ENCODE measurements at regions not wholly inside any gene's neighbourhood (a gene's known extent, or its start where the extent isn't known, plus 50 kb on each side); places are given as distances from the start of the nearest gene placed in this dataset.

- Histone ChIP-seq H3K9me3 (replicated peaks) (no peaks in the 10 kb centered on the region), H3K27me3 (ENCODE audit: low read depth) (no peaks in the 10 kb centered on the region), H3K36me3 (no peaks in the 10 kb centered on the region), H3K4me1 (peaks cover 4% of the 10 kb centered on the region), H3K4me3 (no peak overlapping the region), H3K27ac (replicated peaks) (no peak overlapping the region)
- intact Hi-C loops (cut with micrococcal nuclease), result no loop called here
- TF ChIP-seq, protein P1, sequence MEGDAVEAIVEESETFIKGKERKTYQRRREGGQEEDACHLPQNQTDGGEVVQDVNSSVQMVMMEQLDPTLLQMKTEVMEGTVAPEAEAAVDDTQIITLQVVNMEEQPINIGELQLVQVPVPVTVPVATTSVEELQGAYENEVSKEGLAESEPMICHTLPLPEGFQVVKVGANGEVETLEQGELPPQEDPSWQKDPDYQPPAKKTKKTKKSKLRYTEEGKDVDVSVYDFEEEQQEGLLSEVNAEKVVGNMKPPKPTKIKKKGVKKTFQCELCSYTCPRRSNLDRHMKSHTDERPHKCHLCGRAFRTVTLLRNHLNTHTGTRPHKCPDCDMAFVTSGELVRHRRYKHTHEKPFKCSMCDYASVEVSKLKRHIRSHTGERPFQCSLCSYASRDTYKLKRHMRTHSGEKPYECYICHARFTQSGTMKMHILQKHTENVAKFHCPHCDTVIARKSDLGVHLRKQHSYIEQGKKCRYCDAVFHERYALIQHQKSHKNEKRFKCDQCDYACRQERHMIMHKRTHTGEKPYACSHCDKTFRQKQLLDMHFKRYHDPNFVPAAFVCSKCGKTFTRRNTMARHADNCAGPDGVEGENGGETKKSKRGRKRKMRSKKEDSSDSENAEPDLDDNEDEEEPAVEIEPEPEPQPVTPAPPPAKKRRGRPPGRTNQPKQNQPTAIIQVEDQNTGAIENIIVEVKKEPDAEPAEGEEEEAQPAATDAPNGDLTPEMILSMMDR (IDR thresholded peaks at IDR 0.05; ENCODE audit: borderline replicate concordance), result no peak
- no peak for DNase-seq
Measured at GRCh38 chr2:83168377-83168776, 1290.7 kb downstream of the SUCLG1 start.

DNA sequence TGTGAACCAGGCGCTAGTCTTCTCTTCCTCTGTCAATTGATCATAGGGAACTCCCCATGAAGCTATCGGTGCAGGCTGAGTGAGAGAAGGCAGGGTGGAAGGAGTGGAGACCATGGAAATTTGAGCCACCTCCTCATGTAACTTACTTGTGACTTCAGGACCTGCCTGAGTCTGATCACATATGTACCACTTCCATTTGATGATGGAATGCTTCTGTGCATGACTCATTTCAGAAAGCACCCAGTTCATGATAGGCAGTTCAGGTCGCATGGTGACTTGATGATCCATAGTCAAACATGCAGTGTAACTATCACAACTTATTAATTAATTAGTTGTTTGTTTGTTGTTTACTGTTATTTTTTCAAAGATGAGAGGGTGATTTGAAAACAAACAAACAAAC lies 1296.7 kb downstream of the SUCLG1 start:
- DNase-seq, result no peak
- H3K9me3 ChIP-seq (replicated peaks), result no peaks in the 10 kb centered on the region
- H3K36me3 ChIP-seq, result no peaks in the 10 kb centered on the region
- H3K27me3 ChIP-seq (ENCODE audit: low read depth), result no peaks in the 10 kb centered on the region
- no peak overlapping the region for H3K4me3 ChIP-seq
- no peaks in the 10 kb centered on the region for H3K4me1 ChIP-seq
- H3K27ac ChIP-seq (replicated peaks), result no peak overlapping the region
- intact Hi-C loops (cut with micrococcal nuclease), result no loop called here
- TF ChIP-seq, protein P1 (IDR thresholded peaks at IDR 0.05; ENCODE audit: borderline replicate concordance), result no peak

DNA sequence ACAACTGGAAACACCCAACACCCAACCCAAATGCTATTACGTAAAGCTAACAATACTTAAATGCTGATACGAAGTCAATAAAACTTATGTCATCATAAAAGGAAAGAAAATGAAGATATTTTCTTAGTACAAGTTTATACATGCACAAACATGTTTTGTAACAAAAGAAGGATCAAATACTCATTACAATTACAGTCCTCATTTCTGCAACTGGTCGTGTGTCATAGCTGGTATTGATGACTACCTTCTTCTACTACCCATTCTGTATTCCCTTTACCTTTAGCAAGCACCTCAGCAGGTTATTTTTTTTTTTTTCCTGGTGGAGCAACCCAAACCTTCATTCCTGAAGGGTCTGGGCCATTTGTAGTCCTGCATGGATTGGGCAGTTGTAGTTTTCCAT lies 1298.5 kb downstream of the SUCLG1 start:
- Histone ChIP-seq H3K4me3 (no peak overlapping the region), H3K9me3 (replicated peaks) (no peaks in the 10 kb centered on the region), H3K27me3 (ENCODE audit: low read depth) (no peaks in the 10 kb centered on the region), H3K4me1 (no peaks in the 10 kb centered on the region), H3K36me3 (no peaks in the 10 kb centered on the region), H3K27ac (replicated peaks) (no peak overlapping the region)
- no peak for DNase-seq
- TF ChIP-seq, protein P1 (IDR thresholded peaks at IDR 0.05; ENCODE audit: borderline replicate concordance), result no peak
- intact Hi-C loops (cut with micrococcal nuclease), result no loop called here

GRCh38 chr2:83155826-83156225 lies 1303.3 kb downstream of the SUCLG1 start:
- H3K4me3 ChIP-seq, result no peak overlapping the region
- H3K9me3 ChIP-seq (replicated peaks), result no peaks in the 10 kb centered on the region
- intact Hi-C loops (cut with micrococcal nuclease), result no loop called here
- DNase-seq, result no peak
- H3K4me1 ChIP-seq, result no peaks in the 10 kb centered on the region
- H3K36me3 ChIP-seq, result no peaks in the 10 kb centered on the region
- no peaks in the 10 kb centered on the region for H3K27me3 ChIP-seq (ENCODE audit: low read depth)
- TF ChIP-seq, protein P1 (IDR thresholded peaks at IDR 0.05; ENCODE audit: borderline replicate concordance), result no peak
- H3K27ac ChIP-seq (replicated peaks), result no peak overlapping the region

DNA sequence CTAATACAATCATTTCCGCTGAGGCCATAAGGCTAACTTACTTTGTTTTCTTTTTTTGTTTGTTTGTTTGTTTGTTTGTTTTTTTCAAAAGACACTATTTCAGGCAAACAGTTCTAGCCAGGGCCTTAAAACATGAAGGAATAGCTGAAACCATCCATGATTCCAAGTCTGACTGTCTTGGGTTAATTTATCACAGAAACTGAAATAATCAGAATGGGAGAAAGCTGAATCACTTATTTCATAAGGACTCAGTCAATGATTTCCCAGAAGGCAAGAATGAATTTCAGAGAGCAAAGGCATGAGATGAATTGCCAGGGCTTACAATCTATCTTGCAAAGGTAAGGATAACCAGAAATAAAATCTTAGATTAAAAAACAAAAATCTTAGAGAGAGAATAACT lies 1315.1 kb downstream of the SUCLG1 start:
- H3K27me3 ChIP-seq (ENCODE audit: low read depth), result no peaks in the 10 kb centered on the region
- DNase-seq, result no peak
- no peak overlapping the region for H3K4me3 ChIP-seq
- H3K9me3 ChIP-seq (replicated peaks), result no peaks in the 10 kb centered on the region
- TF ChIP-seq, protein P1 (IDR thresholded peaks at IDR 0.05; ENCODE audit: borderline replicate concordance), result no peak
- no peaks in the 10 kb centered on the region for H3K36me3 ChIP-seq
- H3K27ac ChIP-seq (replicated peaks), result no peak overlapping the region
- intact Hi-C loops (cut with micrococcal nuclease), result no loop called here
- H3K4me1 ChIP-seq, result no peaks in the 10 kb centered on the region

DNA sequence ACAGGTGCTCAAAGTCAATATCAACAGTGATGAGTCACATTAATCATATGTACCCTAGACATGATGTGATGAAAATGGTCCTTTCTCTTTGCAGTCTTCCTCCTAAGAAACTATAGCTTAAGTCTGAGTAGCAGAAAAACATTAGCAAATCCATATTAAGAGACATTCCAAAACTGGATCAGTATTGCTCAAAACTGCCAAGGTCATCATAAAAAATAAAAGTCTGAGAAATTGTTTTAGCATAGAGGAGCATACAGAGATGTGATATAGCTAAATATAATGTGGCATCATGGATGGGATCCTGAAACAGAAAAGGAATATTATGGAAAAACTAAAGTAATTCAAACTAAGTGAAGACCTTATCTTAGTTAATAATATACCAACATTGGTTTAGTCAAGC lies 1316.1 kb downstream of the SUCLG1 start:
- Histone ChIP-seq H3K4me1 (no peaks in the 10 kb centered on the region), H3K27me3 (ENCODE audit: low read depth) (no peaks in the 10 kb centered on the region), H3K36me3 (no peaks in the 10 kb centered on the region), H3K4me3 (no peak overlapping the region), H3K27ac (replicated peaks) (no peak overlapping the region), H3K9me3 (replicated peaks) (no peaks in the 10 kb centered on the region)
- TF ChIP-seq, protein P1 (IDR thresholded peaks at IDR 0.05; ENCODE audit: borderline replicate concordance), result no peak
- intact Hi-C loops (cut with micrococcal nuclease), result no loop called here
- no peak for DNase-seq

Data from left ventricle myocardium inferior (tissue), 1 donor.